NOMO-1 treated with DMSO at 0.1 percent for 48 hours (cell line): ENCODE measurements at regions not wholly inside any gene's neighbourhood (a gene's known extent, or its start where the extent isn't known, plus 50 kb on each side); places are given as distances from the start of the nearest gene placed in this dataset.

Source experiments
- DNase-seq: peaks from one replicate; lab custom pipeline; 2025; ENCODE audit not compliant: unreplicated experiment; lab: John Stamatoyannopoulos, UW

- no peak for DNase-seq
These were observed 261.2 kb downstream of the SKIDA1 start for GRCh38 chr10:21264271-21264670.

- DNase-seq = no peak
These were observed 261.6 kb downstream of the SKIDA1 start for GRCh38 chr10:21263839-21264238.

- DNase-seq = no peak
These were observed 262.1 kb downstream of the SKIDA1 start for GRCh38 chr10:21263263-21263803.

GRCh38 chr10:21261842-21262294, 263.6 kb downstream of the SKIDA1 start:
- no peak for DNase-seq

GRCh38 chr10:21260506-21261149, 264.9 kb downstream of the SKIDA1 start:
- DNase-seq = no peak

- DNase-seq = no peak
These were observed 265.4 kb downstream of the SKIDA1 start for GRCh38 chr10:21260066-21260465.

GRCh38 chr10:21257919-21258318, 267.6 kb downstream of the SKIDA1 start:
- DNase-seq = no peak

- DNase-seq = no peak
These were observed 268.3 kb downstream of the SKIDA1 start for GRCh38 chr10:21257191-21257590.

GRCh38 chr10:21249435-21249834, 276.0 kb downstream of the SKIDA1 start:
- no peak for DNase-seq

GRCh38 chr10:21247592-21247991, 277.9 kb downstream of the SKIDA1 start:
- no peak for DNase-seq

- no peak for DNase-seq
These were observed 279.3 kb downstream of the SKIDA1 start for GRCh38 chr10:21246178-21246577.

- no peak for DNase-seq
These were observed 281.7 kb downstream of the SKIDA1 start for GRCh38 chr10:21243748-21244257.

- no peak for DNase-seq
These were observed 282.6 kb downstream of the SKIDA1 start for GRCh38 chr10:21242915-21243314.

GRCh38 chr10:21238717-21239116, 286.8 kb downstream of the SKIDA1 start:
- no peak for DNase-seq

- DNase-seq = no peak
These were observed 287.4 kb downstream of the SKIDA1 start for GRCh38 chr10:21238044-21238443.

- DNase-seq = no peak
These were observed 290.7 kb downstream of the SKIDA1 start for GRCh38 chr10:21234761-21235160.

GRCh38 chr10:21230219-21230618, 295.3 kb downstream of the SKIDA1 start:
- DNase-seq = no peak

- DNase-seq = no peak
These were observed 307.6 kb downstream of the SKIDA1 start for GRCh38 chr10:21217748-21218367.

- DNase-seq = no peak
These were observed 308.4 kb downstream of the SKIDA1 start for GRCh38 chr10:21217107-21217506.

- DNase-seq = no peak
These were observed 311.2 kb downstream of the SKIDA1 start for GRCh38 chr10:21214329-21214728.

GRCh38 chr10:21213381-21213780, 312.1 kb downstream of the SKIDA1 start:
- no peak for DNase-seq

- DNase-seq = no peak
These were observed 312.6 kb downstream of the SKIDA1 start for GRCh38 chr10:21212912-21213311.
